Neural progenitor cell (in vitro differentiated cells): ENCODE measurements at regions not wholly inside any gene's neighbourhood (a gene's known extent, or its start where the extent isn't known, plus 50 kb on each side); places are given as distances from the start of the nearest gene placed in this dataset.
"Not testable (repeated sequence)": the region's sequence is repeated elsewhere in the genome, so short reads cannot be mapped to it uniquely, and the experiment has no call there.

ENCODE experiments used
- DNase-seq: peaks from one replicate; pipeline ENCODE4 v3.0.0-alpha.2; 2016; ENCODE audit warnings: low spot score
- H2AFZ ChIP-seq: fragments of 200-600 bp; sonication (generic); replicated peaks from 2 replicates; pipeline ENCODE4 v1.6.1; 2016; ENCODE audit warnings: antibody characterized with exemption
- H3F3A ChIP-seq: fragments of 200-600 bp; sonication (generic); 2 replicates; pipeline ENCODE4 v1.6.1; 2016; ENCODE audit warnings: antibody characterized with exemption, low read depth
- H3K27ac ChIP-seq: fragments of 200-600 bp; sonication (generic); 2 replicates; pipeline ENCODE4 v1.5.1; 2016; ENCODE audit warnings: mild to moderate bottlenecking
- H3K27me3 ChIP-seq: fragments of 200-600 bp; sonication (generic); 2 replicates; pipeline ENCODE4 v1.6.1; 2016; ENCODE audit warnings: mild to moderate bottlenecking, moderate library complexity
- H3K36me3 ChIP-seq: fragments of 200-600 bp; sonication (generic); 2 replicates; pipeline ENCODE4 v1.5.1; 2016
- H3K4me1 ChIP-seq: fragments of 200-600 bp; sonication (generic); 2 replicates; pipeline ENCODE4 v1.6.1; 2016; ENCODE audit warnings: mixed run types
- H3K4me2 ChIP-seq: fragments of 200-600 bp; sonication (generic); 2 replicates; pipeline ENCODE4 v1.6.1; 2016
- H3K4me3 ChIP-seq: fragments of 200-600 bp; sonication (generic); 2 replicates; pipeline ENCODE4 v1.5.1; 2016
- H3K79me2 ChIP-seq: fragments of 200-600 bp; sonication (generic); 2 replicates; pipeline ENCODE4 v1.6.1; 2016; ENCODE audit warnings: low read depth
- H3K9ac ChIP-seq: fragments of 200-600 bp; sonication (generic); 2 replicates; pipeline ENCODE4 v1.6.1; 2016
- H3K9me3 ChIP-seq: fragments of 200-600 bp; sonication (generic); 2 replicates; pipeline ENCODE4 v1.5.1; 2016; ENCODE audit warnings: low read depth
- H4K20me1 ChIP-seq: fragments of 200-600 bp; sonication (generic); 2 replicates; pipeline ENCODE4 v1.6.1; 2016; ENCODE audit warnings: low read depth
- H3K27ac Mint-ChIP-seq: 3 replicates; pipeline ENCODE4 v1.8.0; 2021; ENCODE audit warnings: mixed read lengths
- H3K27me3 Mint-ChIP-seq: 2 replicates; pipeline ENCODE4 v1.8.0; 2022; ENCODE audit warnings: low read depth, mild to moderate bottlenecking, inconsistent platforms, moderate library complexity, mixed read lengths; ENCODE audit not compliant: insufficient read depth
- H3K36me3 Mint-ChIP-seq: 3 replicates; pipeline ENCODE4 v1.8.0; 2021; ENCODE audit warnings: mixed read lengths
- H3K4me1 Mint-ChIP-seq: 3 replicates; pipeline ENCODE4 v1.8.0; 2021; ENCODE audit warnings: mixed read lengths
- H3K4me3 Mint-ChIP-seq: 3 replicates; pipeline ENCODE4 v1.8.0; 2021; ENCODE audit warnings: mild to moderate bottlenecking, moderate library complexity, mixed read lengths
- H3K9me3 Mint-ChIP-seq: 3 replicates; pipeline ENCODE4 v1.8.0; 2020; ENCODE audit warnings: mixed read lengths
- EZH2 ChIP-seq: fragments of 200-600 bp; sonication (generic); IDR thresholded peaks from 2 replicates; pipeline ENCODE4 v1.6.1; 2017; ENCODE audit warnings: antibody characterized with exemption, mild to moderate bottlenecking, moderate library complexity
- EZH2phosphoT487 ChIP-seq: fragments of 200-600 bp; sonication (generic); IDR thresholded peaks from 2 replicates; pipeline ENCODE4 v1.6.1; 2017; ENCODE audit warnings: antibody characterized with exemption
- TF ChIP-seq, protein P1 (sequence below): fragments of 200-600 bp; sonication (generic); IDR thresholded peaks from 2 replicates; pipeline ENCODE4 v1.5.1; 2017; ENCODE audit warnings: antibody characterized with exemption, mild to moderate bottlenecking

DNA sequence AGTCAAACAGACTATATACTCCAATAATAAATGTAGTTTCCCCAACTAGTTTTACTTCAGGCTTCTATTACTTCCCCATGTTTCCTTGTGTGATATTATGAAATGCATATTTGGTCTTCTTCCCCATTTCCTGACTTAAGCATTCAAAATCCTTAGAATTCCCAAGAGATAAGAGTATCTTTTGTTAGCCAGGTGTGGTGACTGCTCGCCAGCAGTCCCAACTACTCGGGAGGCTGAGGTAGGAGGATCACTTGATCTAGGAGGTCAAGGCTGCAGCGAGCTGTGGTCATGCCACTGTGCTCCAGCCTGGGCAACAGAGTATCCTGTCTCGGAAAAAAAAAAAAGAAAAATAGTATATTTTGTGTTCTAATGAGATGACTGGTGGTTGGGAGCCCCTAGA, 72.7 kb upstream of the UBE2E2 start:
- Mint-ChIP-seq H3K4me3 (no peak overlapping the region), H3K9me3 (no peaks in the 10 kb centered on the region), H3K27me3 (no peaks in the 10 kb centered on the region), H3K4me1 (no peaks in the 10 kb centered on the region), H3K36me3 (no peaks in the 10 kb centered on the region), H3K27ac (no peak overlapping the region)
- DNase-seq, result no peak
- Histone ChIP-seq H3F3A (no peaks in the 10 kb centered on the region), H3K9me3 (no peaks in the 10 kb centered on the region), H3K4me1 (peaks cover 3% of the 10 kb centered on the region), H3K4me3 (no peak overlapping the region), H4K20me1 (no peaks in the 10 kb centered on the region), H3K36me3 (no peaks in the 10 kb centered on the region), H3K9ac (no peak overlapping the region), H3K4me2 (no peak overlapping the region), H3K27ac (no peak overlapping the region), H3K79me2 (no peaks in the 10 kb centered on the region), H3K27me3 (no peaks in the 10 kb centered on the region), H2AFZ (no peak overlapping the region)
- TF ChIP-seq, protein P1, sequence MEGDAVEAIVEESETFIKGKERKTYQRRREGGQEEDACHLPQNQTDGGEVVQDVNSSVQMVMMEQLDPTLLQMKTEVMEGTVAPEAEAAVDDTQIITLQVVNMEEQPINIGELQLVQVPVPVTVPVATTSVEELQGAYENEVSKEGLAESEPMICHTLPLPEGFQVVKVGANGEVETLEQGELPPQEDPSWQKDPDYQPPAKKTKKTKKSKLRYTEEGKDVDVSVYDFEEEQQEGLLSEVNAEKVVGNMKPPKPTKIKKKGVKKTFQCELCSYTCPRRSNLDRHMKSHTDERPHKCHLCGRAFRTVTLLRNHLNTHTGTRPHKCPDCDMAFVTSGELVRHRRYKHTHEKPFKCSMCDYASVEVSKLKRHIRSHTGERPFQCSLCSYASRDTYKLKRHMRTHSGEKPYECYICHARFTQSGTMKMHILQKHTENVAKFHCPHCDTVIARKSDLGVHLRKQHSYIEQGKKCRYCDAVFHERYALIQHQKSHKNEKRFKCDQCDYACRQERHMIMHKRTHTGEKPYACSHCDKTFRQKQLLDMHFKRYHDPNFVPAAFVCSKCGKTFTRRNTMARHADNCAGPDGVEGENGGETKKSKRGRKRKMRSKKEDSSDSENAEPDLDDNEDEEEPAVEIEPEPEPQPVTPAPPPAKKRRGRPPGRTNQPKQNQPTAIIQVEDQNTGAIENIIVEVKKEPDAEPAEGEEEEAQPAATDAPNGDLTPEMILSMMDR, result no peak
- TF ChIP-seq EZH2, result no peak
- TF ChIP-seq EZH2phosphoT487, result no peak

DNA sequence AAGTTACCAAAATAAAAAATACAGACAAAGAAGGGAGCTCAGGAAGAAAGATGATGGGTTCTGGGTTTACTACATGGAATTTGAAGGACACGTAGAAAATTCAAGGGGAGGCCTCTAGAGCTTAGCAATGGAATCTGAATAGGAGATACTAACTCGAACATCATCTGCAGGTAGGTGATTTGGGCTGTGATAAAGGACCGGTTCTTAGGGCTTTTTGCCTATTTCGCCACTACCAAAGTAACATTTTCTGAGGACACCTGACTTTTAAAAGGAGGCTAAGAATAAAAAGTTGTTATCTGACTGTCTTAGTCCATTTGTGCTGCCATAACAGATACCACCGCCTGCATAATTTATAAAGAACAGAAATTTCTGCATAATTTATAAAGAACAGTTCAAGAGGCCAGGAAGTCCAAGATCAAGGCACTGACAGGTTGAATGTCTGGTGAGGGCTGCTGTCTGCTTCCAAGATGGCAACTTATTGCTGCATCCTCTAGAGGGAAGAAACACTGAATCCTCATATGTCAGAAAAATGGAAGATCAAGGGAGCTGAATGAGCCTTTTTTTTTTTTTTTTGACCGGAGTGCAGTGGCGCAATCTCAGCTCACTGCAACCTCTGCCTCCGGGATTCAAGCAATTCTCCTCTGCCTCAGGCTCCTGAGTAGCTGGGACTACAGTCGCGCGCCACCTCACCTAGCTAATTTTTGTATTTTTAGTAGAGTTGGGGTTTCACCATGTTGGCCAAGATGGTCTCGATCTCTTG, 67.9 kb upstream of the UBE2E2 start:
- H3K79me2 ChIP-seq, result no peaks in the 10 kb centered on the region
- H3K4me1 ChIP-seq, result no peaks in the 10 kb centered on the region
- DNase-seq, result no peak
- TF ChIP-seq, protein P1, result no peak
- no peak for TF ChIP-seq EZH2
- no peak for TF ChIP-seq EZH2phosphoT487
- H3K27ac ChIP-seq, result no peak overlapping the region
- H3F3A ChIP-seq, result no peaks in the 10 kb centered on the region
- no peaks in the 10 kb centered on the region for H3K36me3 ChIP-seq
- no peak overlapping the region for H2AFZ ChIP-seq
- Mint-ChIP-seq H3K27me3 (no peaks in the 10 kb centered on the region), H3K27ac (no peak overlapping the region), H3K36me3 (no peaks in the 10 kb centered on the region), H3K4me3 (no peak overlapping the region), H3K9me3 (peaks cover 2% of the 10 kb centered on the region), H3K4me1 (no peaks in the 10 kb centered on the region)
- H3K9ac ChIP-seq, result no peak overlapping the region
- no peaks in the 10 kb centered on the region for H3K27me3 ChIP-seq
- H4K20me1 ChIP-seq, result no peaks in the 10 kb centered on the region
- H3K4me3 ChIP-seq, result no peak overlapping the region
- H3K4me2 ChIP-seq, result no peak overlapping the region
- no peaks in the 10 kb centered on the region for H3K9me3 ChIP-seq

DNA sequence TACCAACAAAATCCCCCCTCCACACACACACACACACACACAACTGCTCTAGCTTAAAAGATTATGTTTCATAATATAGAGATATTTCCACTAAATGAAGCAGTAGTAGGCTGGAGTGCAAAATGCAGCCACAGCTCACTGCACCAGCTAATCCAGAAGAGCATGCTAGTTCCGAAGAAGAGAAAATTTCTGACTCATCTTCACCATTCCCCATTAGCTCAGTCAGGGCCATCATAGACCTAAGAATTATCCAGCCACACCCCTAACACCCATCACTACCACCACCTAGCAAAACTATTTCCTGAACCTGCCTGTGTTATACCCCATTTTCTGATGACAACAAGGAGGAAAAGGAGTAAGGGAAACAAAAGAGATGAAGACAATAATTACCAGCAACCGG, 67.1 kb upstream of the UBE2E2 start:
- H3K79me2 ChIP-seq, result no peaks in the 10 kb centered on the region
- H3K27me3 ChIP-seq, result no peaks in the 10 kb centered on the region
- no peak for DNase-seq
- H3K4me3 ChIP-seq, result no peak overlapping the region
- no peak overlapping the region for H3K4me3 Mint-ChIP-seq
- no peaks in the 10 kb centered on the region for H3K9me3 ChIP-seq
- H3K27ac ChIP-seq, result no peak overlapping the region
- no peaks in the 10 kb centered on the region for H3F3A ChIP-seq
- no peaks in the 10 kb centered on the region for H3K4me1 ChIP-seq
- no peaks in the 10 kb centered on the region for H3K4me1 Mint-ChIP-seq
- no peaks in the 10 kb centered on the region for H4K20me1 ChIP-seq
- TF ChIP-seq EZH2 (no peak), EZH2phosphoT487 (no peak)
- TF ChIP-seq, protein P1, result no peak
- H3K9ac ChIP-seq, result no peak overlapping the region
- no peaks in the 10 kb centered on the region for H3K36me3 Mint-ChIP-seq
- no peak overlapping the region for H2AFZ ChIP-seq
- H3K9me3 Mint-ChIP-seq, result peaks cover 5% of the 10 kb centered on the region
- H3K4me2 ChIP-seq, result no peak overlapping the region
- no peak overlapping the region for H3K27ac Mint-ChIP-seq
- no peaks in the 10 kb centered on the region for H3K36me3 ChIP-seq
- no peaks in the 10 kb centered on the region for H3K27me3 Mint-ChIP-seq

DNA sequence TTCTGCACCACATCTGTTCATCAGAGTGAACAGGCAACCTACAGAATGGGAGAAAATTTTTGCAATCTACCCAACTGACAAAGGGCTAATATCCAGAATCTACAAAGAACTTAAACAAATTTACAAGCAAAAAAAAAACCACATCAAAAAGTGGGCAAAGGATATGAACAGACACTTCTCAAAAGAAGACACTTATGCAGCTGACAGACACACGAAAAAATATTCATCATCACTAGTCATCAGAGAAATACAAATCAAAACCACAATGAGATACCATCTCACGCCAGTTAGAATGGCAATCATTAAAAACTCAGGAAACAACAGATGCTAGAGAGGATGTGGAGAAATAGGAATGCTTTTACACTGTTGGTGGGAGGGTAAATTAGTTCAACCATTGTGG, 59.1 kb upstream of the UBE2E2 start:
- not testable (repeated sequence) for H3K4me3 Mint-ChIP-seq, H3K27ac ChIP-seq, H3K9me3 Mint-ChIP-seq, H4K20me1 ChIP-seq, H3K27ac Mint-ChIP-seq, H3K9me3 ChIP-seq, H3K4me1 ChIP-seq, H3K79me2 ChIP-seq, H3K9ac ChIP-seq, H3K4me2 ChIP-seq, H3K36me3 ChIP-seq, DNase-seq, H3K4me3 ChIP-seq, H2AFZ ChIP-seq, H3K36me3 Mint-ChIP-seq, H3F3A ChIP-seq, H3K27me3 Mint-ChIP-seq, H3K27me3 ChIP-seq, H3K4me1 Mint-ChIP-seq
